ENCODE measurements at regions not wholly inside any gene's neighbourhood (a gene's known extent, or its start where the extent isn't known, plus 50 kb on each side); places are given as distances from the start of the nearest gene placed in this dataset.

GRCh38 chr5:37984300-37984699 lies 144.5 kb upstream of the GDNF start:
- Histone ChIP-seq H3K36me3 (ENCODE audit: control insufficient read depth, low read length) (no peaks in the 10 kb centered on the region), H3K4me3 (ENCODE audit: low read length) (no peak overlapping the region), H3K4me2 (ENCODE audit: low read length) (no peak overlapping the region), H4K20me1 (ENCODE audit: control insufficient read depth, insufficient read depth, low read depth, low read length) (no peaks in the 10 kb centered on the region), H3K27me3 (ENCODE audit: control insufficient read depth, low read length) (no peaks in the 10 kb centered on the region), H3K4me1 (ENCODE audit: control insufficient read depth, low read length) (no peaks in the 10 kb centered on the region), H3K27ac (ENCODE audit: low read depth, low read length) (no peak overlapping the region), H3K79me2 (ENCODE audit: control insufficient read depth, low read length) (no peaks in the 10 kb centered on the region), H3K9me2 (replicated peaks; ENCODE audit: control insufficient read depth, low read length) (no peaks in the 10 kb centered on the region), H3K9me3 (ENCODE audit: control insufficient read depth, insufficient read depth, low read length) (no peaks in the 10 kb centered on the region), H3F3A (ENCODE audit: control insufficient read depth, insufficient read depth) (no peaks in the 10 kb centered on the region)
- TF ChIP-seq EZH2phosphoT487 (IDR thresholded peaks at IDR 0.05; ENCODE audit: borderline replicate concordance, low read length) = no peak
- TF ChIP-seq CTCF (IDR thresholded peaks at IDR 0.05; ENCODE audit: low read depth, low read length, poor library complexity, severe bottlenecking) = no peak

GRCh38 chr5:37983463-37983862 lies 143.6 kb upstream of the GDNF start:
- H3K27me3 ChIP-seq (ENCODE audit: control insufficient read depth, low read length) = no peaks in the 10 kb centered on the region
- no peaks in the 10 kb centered on the region for H4K20me1 ChIP-seq (ENCODE audit: control insufficient read depth, insufficient read depth, low read depth, low read length)
- H3K36me3 ChIP-seq (ENCODE audit: control insufficient read depth, low read length) = no peaks in the 10 kb centered on the region
- no peaks in the 10 kb centered on the region for H3K9me3 ChIP-seq (ENCODE audit: control insufficient read depth, insufficient read depth, low read length)
- no peaks in the 10 kb centered on the region for H3K4me1 ChIP-seq (ENCODE audit: control insufficient read depth, low read length)
- no peak overlapping the region for H3K4me2 ChIP-seq (ENCODE audit: low read length)
- no peaks in the 10 kb centered on the region for H3K9me2 ChIP-seq (replicated peaks; ENCODE audit: control insufficient read depth, low read length)
- TF ChIP-seq CTCF (IDR thresholded peaks at IDR 0.05; ENCODE audit: low read depth, low read length, poor library complexity, severe bottlenecking) (no peak), EZH2phosphoT487 (IDR thresholded peaks at IDR 0.05; ENCODE audit: borderline replicate concordance, low read length) (no peak)
- H3F3A ChIP-seq (ENCODE audit: control insufficient read depth, insufficient read depth) = no peaks in the 10 kb centered on the region
- H3K79me2 ChIP-seq (ENCODE audit: control insufficient read depth, low read length) = no peaks in the 10 kb centered on the region
- no peak overlapping the region for H3K4me3 ChIP-seq (ENCODE audit: low read length)
- H3K27ac ChIP-seq (ENCODE audit: low read depth, low read length) = no peak overlapping the region

- no peaks in the 10 kb centered on the region for H3K9me3 ChIP-seq (ENCODE audit: control insufficient read depth, insufficient read depth, low read length)
- no peak overlapping the region for H3K4me2 ChIP-seq (ENCODE audit: low read length)
- no peak overlapping the region for H3K27ac ChIP-seq (ENCODE audit: low read depth, low read length)
- no peak for TF ChIP-seq EZH2phosphoT487 (IDR thresholded peaks at IDR 0.05; ENCODE audit: borderline replicate concordance, low read length)
- no peak for TF ChIP-seq CTCF (IDR thresholded peaks at IDR 0.05; ENCODE audit: low read depth, low read length, poor library complexity, severe bottlenecking)
- no peaks in the 10 kb centered on the region for H3K79me2 ChIP-seq (ENCODE audit: control insufficient read depth, low read length)
- H3K27me3 ChIP-seq (ENCODE audit: control insufficient read depth, low read length) = no peaks in the 10 kb centered on the region
- H3F3A ChIP-seq (ENCODE audit: control insufficient read depth, insufficient read depth) = no peaks in the 10 kb centered on the region
- no peaks in the 10 kb centered on the region for H3K9me2 ChIP-seq (replicated peaks; ENCODE audit: control insufficient read depth, low read length)
- no peaks in the 10 kb centered on the region for H3K4me1 ChIP-seq (ENCODE audit: control insufficient read depth, low read length)
- H3K36me3 ChIP-seq (ENCODE audit: control insufficient read depth, low read length) = no peaks in the 10 kb centered on the region
- no peaks in the 10 kb centered on the region for H4K20me1 ChIP-seq (ENCODE audit: control insufficient read depth, insufficient read depth, low read depth, low read length)
- no peak overlapping the region for H3K4me3 ChIP-seq (ENCODE audit: low read length)
These were observed 139.7 kb upstream of the GDNF start for GRCh38 chr5:37979559-37979958.

- no peaks in the 10 kb centered on the region for H3F3A ChIP-seq (ENCODE audit: control insufficient read depth, insufficient read depth)
- H3K9me2 ChIP-seq (replicated peaks; ENCODE audit: control insufficient read depth, low read length) = no peaks in the 10 kb centered on the region
- H4K20me1 ChIP-seq (ENCODE audit: control insufficient read depth, insufficient read depth, low read depth, low read length) = no peaks in the 10 kb centered on the region
- no peaks in the 10 kb centered on the region for H3K4me1 ChIP-seq (ENCODE audit: control insufficient read depth, low read length)
- no peaks in the 10 kb centered on the region for H3K27me3 ChIP-seq (ENCODE audit: control insufficient read depth, low read length)
- H3K27ac ChIP-seq (ENCODE audit: low read depth, low read length) = no peak overlapping the region
- no peak for TF ChIP-seq CTCF (IDR thresholded peaks at IDR 0.05; ENCODE audit: low read depth, low read length, poor library complexity, severe bottlenecking)
- TF ChIP-seq EZH2phosphoT487 (IDR thresholded peaks at IDR 0.05; ENCODE audit: borderline replicate concordance, low read length) = no peak
- no peaks in the 10 kb centered on the region for H3K79me2 ChIP-seq (ENCODE audit: control insufficient read depth, low read length)
- no peaks in the 10 kb centered on the region for H3K9me3 ChIP-seq (ENCODE audit: control insufficient read depth, insufficient read depth, low read length)
- H3K4me2 ChIP-seq (ENCODE audit: low read length) = no peak overlapping the region
- H3K36me3 ChIP-seq (ENCODE audit: control insufficient read depth, low read length) = no peaks in the 10 kb centered on the region
- no peak overlapping the region for H3K4me3 ChIP-seq (ENCODE audit: low read length)
These were observed 135.7 kb upstream of the GDNF start for GRCh38 chr5:37975531-37975930.

Data from DOHH2 (cell line).